Hepatic stellate cell (primary cell): ENCODE measurements at regions not wholly inside any gene's neighbourhood (a gene's known extent, or its start where the extent isn't known, plus 50 kb on each side); places are given as distances from the start of the nearest gene placed in this dataset.

Experiments used
- DNase-seq: peaks from one replicate; pipeline ENCODE4 v3.0.0; 2011; ENCODE audit warnings: low spot score

GRCh38 chr12:72082986-72083820, 144.6 kb downstream of the TPH2 start:
- DNase-seq = no peak

DNA sequence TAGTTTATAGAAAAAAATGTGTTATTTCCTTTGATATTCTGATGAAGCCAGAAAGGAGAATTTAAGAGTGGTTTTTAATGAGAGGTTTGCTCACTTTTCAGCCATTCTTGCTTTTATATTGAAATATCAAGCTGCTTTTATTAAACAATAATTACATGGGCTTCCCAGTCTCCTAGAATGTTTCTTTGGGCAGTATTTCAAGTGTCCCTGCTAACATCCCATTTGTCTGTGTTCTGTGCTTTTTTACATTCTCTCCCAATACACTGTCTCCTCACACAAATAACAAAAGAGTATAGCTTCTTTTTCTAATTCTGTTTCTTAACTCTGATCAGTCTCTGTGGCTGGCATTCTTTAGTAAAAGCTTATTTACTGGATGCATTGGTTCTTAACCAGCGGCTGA, 145.4 kb downstream of the TPH2 start:
- DNase-seq = no peak

GRCh38 chr12:72084880-72085279, 146.2 kb downstream of the TPH2 start:
- DNase-seq = no peak

DNA sequence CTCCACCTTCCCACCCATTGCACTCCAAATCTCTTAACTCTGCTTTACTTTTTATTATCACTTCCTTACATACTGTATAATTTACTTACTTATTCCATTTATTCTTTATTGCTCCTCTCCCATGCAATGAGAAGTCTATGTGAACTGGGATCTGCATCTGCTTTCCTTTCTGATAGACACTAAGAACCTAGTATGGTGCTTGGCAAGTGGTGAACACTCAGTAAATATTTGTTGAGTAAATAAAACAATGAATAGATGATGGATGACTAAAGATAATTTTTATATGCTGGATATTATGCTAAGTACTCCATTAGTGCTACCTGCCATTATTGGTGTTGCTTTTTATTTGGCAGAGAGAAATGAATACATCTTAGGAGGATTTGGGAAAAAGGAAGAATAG, 151.0 kb downstream of the TPH2 start:
- DNase-seq = no peak

GRCh38 chr12:72093424-72093823, 154.8 kb downstream of the TPH2 start:
- no peak for DNase-seq

DNA sequence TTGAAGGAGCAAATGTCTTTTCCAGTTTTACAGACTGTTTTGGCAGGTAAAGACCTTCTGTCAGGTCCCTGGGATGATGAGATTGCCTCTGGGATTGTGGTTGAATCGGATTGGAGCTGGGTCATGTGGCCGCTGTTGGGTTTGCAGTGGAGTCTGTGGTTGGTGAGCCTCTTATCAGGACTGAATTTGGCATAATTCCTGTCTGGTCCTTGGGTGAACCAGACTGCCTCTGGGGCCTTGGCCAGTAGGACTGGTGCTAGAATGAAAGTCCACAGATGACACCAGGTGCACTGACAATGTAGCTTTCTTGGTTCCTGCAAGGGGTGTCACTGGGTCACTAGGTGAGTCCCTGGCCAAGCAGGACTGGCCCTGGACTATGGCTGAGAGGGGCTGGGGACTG, 155.3 kb downstream of the TPH2 start:
- no peak for DNase-seq

GRCh38 chr12:72094490-72094889, 155.8 kb downstream of the TPH2 start:
- DNase-seq = no peak

GRCh38 chr12:72095025-72095424, 156.4 kb downstream of the TPH2 start:
- DNase-seq = no peak

GRCh38 chr12:72098622-72099021, 160.0 kb downstream of the TPH2 start:
- DNase-seq = no peak

DNA sequence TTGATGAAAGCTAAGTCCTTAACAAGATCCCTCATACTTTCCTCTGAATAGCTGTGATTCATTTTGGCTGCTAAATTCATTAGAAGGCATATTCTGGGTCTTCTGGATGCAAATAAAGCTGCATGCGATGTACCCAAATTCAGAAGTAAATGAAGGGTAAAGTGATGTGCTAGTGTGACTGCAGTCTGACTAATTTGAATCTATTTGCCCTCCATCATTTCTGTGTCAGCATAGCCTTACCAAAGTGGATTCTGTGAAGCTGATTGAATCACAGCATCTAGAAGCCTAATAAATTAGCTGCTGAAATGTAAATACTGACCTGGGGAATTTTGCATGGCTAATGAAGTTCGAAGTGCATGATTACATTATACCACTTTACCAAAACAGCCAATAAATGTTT, 162.2 kb downstream of the TPH2 start:
- DNase-seq = no peak

DNA sequence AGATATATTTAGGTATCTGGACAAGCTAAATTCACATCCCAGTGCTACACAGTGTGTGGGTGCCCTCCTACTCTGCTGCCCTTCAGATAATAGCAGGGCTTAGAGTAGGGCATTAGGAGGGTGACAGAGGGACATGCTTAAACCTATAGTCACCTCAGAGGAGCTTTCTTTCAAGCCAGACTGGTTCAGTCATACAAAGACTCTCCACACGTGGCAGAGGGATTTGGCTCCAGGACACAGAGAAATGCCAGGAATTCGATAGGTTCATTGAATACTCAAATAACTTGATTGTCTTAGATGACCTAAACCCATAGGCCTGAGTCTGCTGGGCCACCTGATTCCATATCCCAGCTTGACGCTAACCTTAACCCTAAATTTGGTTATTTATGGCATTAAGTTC, 163.5 kb downstream of the TPH2 start:
- DNase-seq = no peak

GRCh38 chr12:72105849-72106248, 166.3 kb upstream of the TRHDE start:
- no peak for DNase-seq

DNA sequence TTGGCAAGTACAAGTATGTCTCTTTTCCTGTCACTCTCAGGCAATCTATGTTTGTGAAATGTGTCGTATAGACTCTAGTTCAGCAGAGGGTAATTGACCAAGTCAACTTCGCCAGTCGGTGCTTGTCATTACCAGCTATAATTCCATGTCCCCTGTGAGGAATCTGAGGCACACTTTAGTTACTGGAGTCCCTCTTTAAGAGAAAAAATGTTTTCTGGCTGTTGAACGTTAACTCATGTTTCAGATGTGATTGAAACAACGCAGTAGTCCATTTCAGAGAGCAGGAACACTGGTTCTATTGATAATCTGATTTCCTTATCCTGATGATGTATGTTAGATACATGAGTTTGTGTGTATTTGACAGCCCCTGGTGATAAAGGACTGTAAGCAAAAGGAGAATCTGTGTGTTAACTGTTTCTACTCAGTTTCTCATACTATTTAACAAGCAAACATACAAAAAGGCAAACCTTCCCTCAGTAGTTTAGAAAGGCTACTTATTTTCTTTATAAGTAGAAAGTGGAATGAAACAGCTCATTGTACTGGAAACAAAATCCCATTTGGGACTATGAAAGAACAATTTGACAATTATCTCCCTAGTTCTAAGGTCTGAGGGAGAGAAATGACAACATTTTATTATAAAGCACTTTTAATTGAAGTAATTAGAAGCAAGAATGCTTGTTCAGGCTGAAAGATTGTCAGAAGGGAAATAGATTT, 161.1 kb upstream of the TRHDE start:
- no peak for DNase-seq

DNA sequence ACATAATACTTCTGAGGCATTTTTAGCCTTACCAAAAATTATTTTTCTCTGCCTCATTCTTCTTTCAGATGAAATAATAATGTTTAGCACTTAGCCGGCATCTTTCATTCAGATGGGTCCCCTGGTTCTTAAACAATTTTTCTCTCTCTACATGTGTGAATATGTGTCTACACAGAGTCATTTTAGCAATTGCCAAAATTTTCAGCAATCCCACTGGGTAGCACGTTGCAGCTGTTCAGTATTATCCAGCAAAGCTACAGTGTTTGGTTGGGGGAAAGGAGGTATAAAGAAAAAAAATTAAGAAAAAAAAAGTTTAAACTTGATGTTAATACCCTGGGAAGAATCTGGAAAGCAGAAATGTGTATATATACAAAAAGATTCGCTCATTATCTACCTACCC, 160.5 kb upstream of the TRHDE start:
- no peak for DNase-seq

DNA sequence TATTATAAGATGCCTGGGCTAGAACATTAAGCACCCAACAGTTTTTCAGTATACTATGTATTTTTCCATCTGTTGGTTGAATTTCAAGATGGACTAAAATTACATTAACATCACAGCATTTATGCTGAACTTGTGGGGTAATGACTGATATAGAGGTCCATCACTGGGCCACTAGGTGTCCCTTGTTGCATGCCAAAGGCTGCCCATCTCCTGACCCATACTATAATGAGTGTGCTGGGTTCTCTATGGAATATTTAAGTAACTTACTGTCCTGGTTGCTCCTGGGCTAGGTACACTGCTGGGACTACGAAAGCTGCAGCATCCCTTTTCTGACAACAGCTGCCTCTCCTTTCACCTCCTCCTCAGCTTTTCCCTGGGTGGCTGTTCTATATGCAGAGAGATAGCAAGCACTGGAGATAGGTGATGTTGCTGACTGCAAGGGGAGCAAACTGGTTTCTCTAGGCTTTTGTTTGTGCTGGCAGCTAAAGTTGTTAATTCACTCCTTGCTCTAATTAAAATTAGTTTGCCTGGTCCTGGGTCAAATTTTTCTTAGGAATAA, 138.6 kb upstream of the TRHDE start:
- DNase-seq = no peak

- DNase-seq = no peak
These were observed 137.7 kb upstream of the TRHDE start for GRCh38 chr12:72134246-72135020.

DNA sequence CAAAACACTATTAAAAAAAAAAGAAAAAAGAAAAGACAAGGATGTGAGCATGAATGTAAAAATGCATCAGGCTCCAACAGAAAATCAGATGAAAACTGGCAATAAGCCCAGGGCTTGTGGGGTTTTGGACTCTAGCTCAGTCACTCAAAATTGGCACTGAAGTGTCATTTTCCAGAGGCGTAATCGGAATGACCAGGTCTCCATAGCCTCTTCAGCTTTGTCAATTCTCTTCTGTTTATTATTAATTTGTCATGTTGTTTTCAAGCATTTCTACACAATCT, 137.2 kb upstream of the TRHDE start:
- DNase-seq = no peak

DNA sequence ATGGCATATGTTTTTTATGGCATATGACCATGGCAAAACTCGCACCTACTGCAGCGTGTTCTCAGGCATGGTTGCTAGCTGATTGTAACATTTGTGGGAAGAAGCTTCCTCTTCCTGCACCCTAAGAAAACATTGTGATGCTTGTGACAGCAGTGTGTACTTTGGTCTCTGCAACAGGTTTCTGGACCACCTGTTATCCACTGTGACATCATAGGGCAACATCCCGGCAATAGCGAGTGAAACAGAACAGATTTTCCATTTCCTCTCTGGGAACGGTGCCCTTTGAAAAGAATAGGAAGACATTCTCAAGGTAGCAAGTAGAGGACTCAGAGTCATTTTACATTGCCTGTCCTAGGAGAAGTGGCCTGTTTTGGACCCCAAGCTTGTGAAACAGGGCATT, 135.4 kb upstream of the TRHDE start:
- no peak for DNase-seq

DNA sequence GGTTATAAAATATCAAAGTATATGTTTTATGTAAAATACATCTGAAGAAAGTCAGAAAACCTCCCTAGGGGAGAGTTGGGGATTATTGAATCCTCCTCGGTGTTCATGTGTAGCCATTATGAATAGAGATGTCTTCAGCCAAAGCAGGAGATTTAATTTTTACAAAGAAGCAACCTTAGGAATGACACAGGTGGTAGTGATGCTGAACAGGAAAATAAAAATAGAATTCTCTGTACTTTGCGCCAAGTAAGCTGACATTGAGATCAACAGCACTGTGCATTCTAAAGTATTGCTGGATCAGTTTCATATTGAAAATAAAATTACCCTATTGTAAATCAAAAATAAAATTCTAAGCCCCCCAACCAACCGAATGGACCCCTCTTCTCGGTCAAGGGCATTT, 132.8 kb upstream of the TRHDE start:
- no peak for DNase-seq

DNA sequence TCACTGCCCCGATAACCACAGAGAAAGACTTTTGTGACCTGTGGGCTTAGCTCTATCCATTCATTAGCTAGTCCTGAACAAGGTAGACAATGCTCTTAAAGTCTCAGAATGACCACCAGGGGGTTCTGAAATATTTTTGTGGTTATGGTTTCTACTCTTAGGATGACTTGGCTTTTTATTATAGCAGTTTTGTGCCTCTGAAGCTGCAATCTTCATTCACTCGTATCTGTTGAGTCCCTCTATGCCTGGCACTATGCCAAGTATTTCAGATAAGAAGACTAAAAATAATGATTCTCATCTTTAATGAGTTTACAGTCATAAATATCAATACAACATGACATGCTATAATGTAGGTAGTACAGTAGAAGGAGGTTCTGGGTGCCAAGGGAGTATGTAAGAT, 130.8 kb upstream of the TRHDE start:
- DNase-seq = peak; percentile 4

- no peak for DNase-seq
These were observed 127.6 kb upstream of the TRHDE start for GRCh38 chr12:72144553-72144952.

GRCh38 chr12:72146495-72146894, 125.7 kb upstream of the TRHDE start:
- no peak for DNase-seq

- no peak for DNase-seq
These were observed 123.5 kb upstream of the TRHDE start for GRCh38 chr12:72148709-72149108.
